Hematopoietic multipotent progenitor cell treated with erythropoietin and hydrocortisone succinate and interleukin-3 and kit ligand, for 15 days (in vitro differentiated cells): ENCODE measurements at regions not wholly inside any gene's neighbourhood (a gene's known extent, or its start where the extent isn't known, plus 50 kb on each side); places are given as distances from the start of the nearest gene placed in this dataset.

ENCODE experiments used
- DNase-seq: peaks from one replicate; pipeline ENCODE4 v3.0.0-alpha.2; 2015; ENCODE audit warnings: low spot score

DNA sequence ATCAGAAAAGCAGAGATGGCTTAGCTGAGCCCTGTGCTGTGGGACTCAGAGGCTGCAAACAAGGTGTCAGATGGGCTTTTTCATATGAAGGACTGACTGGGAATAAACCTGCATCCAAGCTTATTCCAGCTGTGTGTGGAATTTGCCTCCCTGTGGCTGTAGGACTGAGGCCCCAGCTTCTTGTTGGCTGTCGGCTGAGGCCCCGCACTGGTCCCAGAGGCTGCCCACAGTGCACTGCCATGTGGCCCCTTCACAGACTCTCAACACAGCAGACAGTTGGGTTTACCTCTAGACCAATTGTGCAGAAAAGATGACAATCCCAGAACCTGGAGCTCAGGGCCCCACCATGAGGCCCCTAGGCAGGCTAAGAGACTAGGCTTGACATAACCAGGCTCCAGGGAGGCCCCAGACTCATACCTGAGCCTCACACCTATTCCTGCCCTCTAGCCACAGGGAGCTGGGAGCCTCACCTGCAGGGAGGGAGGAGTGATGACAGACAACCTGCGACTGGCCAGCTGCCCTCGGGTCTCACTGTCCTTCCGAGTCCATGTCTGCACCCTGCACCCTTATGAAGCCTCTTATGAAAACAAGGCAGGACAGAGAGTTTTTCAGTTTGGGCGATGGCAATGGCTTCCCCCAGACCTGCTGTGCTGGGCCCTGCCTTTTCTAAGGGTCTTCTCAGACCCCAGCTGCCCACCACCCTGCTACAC, 615.5 kb downstream of the NPHP4 start:
- DNase-seq: no peak

DNA sequence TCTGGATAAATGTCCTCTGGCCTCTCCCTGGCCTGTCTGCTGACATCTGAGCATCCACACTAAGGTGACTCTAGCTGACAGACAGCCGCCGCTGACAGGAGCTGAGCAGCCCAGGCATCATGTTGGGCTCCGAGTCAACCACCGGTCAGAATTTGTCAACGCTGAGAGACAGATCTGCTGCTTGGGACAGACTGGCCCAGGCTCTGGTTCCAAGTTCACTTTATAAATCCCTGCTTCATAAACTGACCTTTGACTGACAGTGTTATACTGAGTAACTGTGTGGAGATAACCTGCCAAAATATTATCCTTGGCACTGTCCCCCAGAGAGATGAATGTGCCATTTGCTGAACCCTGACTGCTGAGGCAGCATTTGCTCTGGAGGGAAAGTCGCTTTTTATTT, 616.7 kb downstream of the NPHP4 start:
- no peak for DNase-seq

GRCh38 chr1:5374192-5374591, 618.0 kb downstream of the NPHP4 start:
- no peak for DNase-seq

DNA sequence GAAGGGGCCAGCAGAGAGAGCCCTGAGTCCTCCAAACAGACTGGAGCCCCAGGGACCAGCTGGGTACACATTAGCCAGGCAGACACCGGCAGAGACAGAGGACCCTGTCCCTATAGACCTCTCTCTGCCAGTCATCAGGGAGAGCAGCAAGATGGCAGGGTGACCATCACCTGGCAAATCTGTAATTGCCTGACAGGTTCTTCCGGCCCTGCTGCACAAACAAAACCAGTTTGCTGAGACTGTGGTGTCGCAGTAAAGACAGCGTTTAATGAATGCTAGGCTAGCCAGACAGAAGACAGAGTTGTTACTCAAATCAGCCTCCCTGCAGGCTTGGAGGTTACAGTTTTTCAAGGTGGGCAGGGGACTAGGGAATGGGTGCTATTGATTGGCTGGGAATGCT, 618.9 kb downstream of the NPHP4 start:
- DNase-seq: no peak

DNA sequence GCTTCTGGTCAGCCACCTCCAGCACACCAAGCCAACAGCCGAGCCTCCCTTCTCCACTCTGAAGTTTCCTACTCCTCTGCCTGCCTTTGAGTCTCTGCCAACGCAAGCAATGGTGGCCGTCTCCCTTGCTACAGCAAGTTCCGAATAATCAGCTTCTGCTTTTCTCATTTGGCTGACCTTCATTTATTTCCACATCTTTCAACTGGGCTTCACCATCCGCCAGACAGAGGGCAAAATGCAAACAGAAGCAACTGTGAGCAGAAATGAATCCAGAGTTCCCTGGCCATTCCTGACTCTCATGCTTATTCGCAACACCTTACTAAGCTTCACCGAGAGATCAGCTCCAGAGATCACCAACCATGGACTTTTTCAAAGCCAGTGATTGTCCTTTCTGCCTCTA, 621.0 kb downstream of the NPHP4 start:
- DNase-seq: no peak

GRCh38 chr1:5370311-5370710, 621.9 kb downstream of the NPHP4 start:
- DNase-seq: no peak

- DNase-seq: no peak
Observed at GRCh38 chr1:5369223-5369622, 623.0 kb downstream of the NPHP4 start.

DNA sequence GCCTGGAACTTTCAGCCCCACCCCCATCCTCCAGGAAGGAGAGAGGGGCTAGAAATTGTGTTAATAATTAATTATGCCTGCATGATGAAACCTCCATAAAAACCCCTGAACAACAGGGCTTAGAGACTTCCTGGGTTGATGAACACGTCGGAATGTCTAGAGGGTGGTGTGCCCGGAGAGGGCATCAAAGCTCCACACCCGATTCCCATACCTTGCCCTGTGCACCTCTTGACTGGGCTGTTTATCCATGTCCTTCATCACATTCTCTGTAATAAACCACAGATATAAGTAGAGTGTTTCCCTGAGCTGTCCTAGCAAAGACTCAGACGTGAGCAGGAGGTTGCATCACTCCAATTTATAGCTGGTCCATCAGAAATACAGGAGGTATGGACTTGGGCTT, 624.0 kb downstream of the NPHP4 start:
- no peak for DNase-seq

GRCh38 chr1:5367306-5367705, 624.9 kb downstream of the NPHP4 start:
- no peak for DNase-seq

DNA sequence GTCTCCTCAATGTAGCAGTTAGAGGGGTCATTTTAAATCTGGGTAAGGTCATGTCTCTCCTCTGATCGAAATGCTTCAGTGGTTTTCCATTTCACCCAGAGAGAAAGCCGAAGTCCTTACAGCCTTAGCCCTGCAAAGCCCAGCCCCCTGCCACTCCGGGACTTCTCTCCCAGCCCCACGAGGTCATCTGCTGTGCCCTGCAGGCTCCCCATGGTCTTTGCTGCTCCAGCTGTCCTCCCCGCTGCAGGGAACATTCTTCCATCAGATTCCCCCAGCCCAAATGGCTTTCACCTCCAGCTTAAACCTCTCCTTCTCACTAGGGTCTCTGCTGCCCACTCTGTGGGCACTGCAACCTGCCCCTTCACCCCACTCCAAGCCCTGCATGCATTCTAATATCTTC, 626.5 kb downstream of the NPHP4 start:
- no peak for DNase-seq

GRCh38 chr1:5364591-5364990, 627.6 kb downstream of the NPHP4 start:
- DNase-seq: no peak

- DNase-seq: no peak
Observed at GRCh38 chr1:5354681-5355080, 637.5 kb downstream of the NPHP4 start.

DNA sequence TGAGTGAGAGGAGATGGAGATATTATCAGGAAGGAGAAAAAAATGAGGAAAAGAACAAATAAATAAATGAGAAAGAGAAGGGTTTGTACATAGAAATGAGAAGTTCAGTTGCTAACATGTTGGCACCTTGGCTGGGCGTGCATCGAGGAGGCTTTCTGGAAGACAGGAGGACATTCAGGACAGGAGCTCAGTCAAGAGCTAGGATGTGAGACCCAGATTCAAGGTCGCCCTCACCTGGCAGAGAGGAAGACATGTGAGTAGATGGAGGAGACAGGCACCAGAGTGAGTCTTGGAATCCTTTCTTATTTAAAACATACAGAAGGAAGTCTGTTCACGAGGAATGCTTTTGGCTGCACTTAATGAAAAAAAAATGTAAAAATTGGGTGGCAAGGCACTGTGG, 640.9 kb downstream of the NPHP4 start:
- DNase-seq: no peak

GRCh38 chr1:5349526-5349925, 642.7 kb downstream of the NPHP4 start:
- DNase-seq: no peak

GRCh38 chr1:5348732-5349465, 643.3 kb downstream of the NPHP4 start:
- DNase-seq: no peak

DNA sequence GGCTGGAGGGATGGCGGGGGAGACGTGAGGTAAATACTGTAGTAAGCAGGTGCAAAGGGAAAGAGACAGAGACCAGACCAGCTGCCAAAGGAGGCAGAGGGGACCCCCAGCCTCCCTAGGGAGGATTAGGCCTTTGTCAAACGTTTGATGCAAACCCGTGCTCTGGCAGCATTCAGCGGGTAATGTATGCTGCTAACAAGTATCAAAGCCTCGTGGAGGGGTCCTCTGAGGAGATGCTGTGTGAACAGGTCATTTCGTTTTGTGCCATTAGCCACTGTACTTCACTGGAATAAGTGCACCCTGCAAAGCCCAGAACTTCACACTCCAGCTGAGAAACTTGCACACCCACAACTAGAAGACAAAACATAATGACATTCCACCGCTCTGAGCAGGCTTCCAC, 644.5 kb downstream of the NPHP4 start:
- DNase-seq: no peak

GRCh38 chr1:5345556-5345955, 646.7 kb downstream of the NPHP4 start:
- DNase-seq: no peak

DNA sequence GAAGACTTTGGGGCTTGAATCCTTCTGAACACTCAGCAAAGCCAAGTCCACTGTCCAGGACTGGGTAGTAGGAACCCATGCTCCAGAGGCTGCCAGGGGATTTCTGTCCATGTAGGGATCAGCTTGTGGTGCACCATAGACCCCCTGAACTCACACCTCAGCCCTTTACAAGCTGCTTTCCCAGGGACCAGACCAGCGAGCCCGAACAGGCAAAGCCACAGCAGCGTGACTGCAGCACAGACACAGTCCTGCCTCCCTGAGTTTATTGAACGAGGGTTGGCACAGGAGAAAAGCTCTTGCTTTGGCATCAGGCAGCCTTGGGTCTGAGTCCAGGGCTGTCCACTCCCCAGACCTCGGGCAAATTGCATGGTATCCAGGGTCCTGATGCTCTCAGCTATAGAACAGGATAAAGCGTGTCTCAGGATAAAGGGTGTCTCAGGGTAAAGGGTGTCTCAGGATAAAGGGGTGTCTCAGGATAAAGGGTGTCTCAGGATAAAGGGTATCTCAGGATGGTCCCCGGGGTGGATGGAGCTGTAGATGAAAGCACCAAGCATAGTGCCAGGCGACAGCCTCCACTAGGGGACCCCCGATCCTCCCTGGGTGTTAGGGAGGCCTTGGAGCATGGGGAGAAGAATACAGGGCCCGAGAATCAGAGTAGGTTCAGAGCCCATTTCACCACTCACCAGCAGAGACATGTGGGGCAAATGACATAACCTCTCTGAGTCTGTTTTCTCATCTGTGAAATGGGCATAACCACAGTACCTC, 648.8 kb downstream of the NPHP4 start:
- DNase-seq: no peak

DNA sequence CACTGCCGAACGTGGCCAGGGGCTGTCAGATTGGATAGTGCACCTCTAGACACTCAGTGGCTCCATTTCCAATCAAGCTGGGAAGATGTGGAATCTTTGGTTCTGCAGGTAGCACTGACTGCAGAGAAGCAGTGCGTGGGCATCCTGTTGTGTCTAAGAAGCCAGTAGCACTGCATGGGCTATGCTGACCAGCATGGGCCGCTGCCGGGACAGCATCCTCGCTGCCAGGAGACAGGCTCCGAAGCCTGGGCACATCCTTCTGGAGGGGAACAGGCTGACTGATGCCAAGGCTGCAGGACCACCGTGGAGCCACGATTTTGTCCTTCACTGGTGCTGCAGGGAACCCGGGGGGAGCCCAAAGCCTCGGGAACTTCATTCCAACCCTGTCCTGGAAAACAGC, 649.4 kb downstream of the NPHP4 start:
- DNase-seq: no peak

DNA sequence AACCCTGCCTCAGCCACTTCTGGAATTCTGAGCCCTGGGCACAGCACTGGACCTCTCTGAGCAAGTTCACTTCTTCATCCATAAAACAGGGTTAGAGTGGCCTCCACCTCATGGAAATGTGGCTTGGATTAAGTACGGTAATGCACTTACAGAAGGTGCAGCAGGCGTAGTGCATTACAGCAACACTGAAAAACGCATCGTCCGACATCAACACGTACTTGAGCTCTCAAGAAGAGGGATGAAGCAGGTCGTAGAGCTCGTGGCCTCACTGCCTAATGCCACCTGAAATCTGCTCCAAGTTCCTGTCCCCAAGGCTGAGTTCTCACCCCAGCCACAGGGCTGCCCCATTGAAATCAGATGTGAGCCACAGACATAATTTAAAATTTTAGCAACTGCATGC, 650.1 kb downstream of the NPHP4 start:
- DNase-seq: no peak

DNA sequence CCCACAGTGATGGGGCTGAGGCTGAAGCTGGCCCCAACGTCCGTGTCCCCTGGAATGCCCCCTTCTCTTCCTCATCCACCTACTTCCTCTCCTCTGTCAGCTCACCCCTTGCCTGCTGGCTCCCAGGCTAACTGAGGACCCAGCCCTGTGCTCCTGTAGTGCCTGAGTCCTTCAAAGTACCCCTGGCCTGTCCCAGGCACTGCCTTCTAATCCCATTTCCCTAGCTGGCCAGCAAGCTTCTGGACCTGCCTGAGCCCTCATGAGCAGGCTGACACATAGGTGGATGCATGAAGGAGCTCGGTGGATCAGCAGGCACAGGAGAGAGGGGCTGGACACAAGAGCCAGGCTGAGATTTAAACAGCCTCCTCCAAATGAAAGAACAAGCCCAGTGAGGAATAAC, 650.8 kb downstream of the NPHP4 start:
- no peak for DNase-seq

DNA sequence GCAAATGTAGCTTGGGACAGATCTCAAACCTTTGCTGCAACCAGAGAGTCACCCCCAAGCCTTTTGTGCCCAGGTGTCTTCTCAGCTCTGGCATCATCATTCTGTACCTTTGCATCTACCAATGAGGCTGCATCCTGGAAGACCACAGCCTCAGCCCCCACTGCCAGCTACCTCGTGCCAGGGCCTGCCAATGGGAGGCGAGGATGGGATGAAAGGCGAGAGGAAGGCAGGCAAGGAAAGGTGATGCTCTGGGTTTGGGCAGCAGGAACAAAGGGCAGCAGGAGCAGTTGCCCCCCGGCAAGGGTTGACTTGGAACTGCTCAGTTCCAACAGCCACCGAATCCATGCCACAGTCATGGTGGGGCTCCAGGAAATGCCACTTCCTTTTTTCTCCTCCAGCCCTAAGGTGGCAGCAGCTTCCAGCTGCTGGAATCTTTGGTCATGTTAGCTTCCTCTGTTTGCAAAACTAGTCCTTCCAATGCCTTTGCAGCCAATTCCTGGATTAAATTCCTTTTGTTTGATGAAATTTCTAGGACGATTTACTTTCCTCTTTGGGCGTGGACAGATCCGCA, 651.6 kb downstream of the NPHP4 start:
- no peak for DNase-seq

DNA sequence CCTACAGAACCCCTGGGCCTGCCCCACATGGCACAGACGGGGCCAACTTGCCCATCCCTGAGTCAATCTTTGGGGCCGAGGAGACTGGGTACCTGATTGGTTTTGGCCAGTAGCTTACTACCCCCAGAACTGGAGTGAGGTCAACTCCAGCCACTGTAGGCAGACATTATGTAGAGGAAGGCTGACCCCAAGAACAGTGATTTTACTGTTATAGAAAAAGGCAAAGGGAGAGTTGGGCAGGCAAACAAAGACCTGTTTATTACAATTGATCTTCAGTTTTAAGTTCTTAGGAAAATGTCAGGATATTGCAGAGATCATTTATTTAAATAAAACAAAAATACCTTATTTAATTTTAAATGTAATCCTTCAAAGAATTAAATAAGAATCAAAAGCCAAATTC, 653.8 kb downstream of the NPHP4 start:
- no peak for DNase-seq
